BLaER1 treated with 17β-estradiol and CSF1 and Interleukin-3, amounts not matched to agents 10 nM and 100 nM (cell line): ENCODE measurements at regions not wholly inside any gene's neighbourhood (a gene's known extent, or its start where the extent isn't known, plus 50 kb on each side); places are given as distances from the start of the nearest gene placed in this dataset.
"Not testable (repeated sequence)": the region's sequence is repeated elsewhere in the genome, so short reads cannot be mapped to it uniquely, and the experiment has no call there.

ENCODE experiments used
- H3K27ac ChIP-seq, 11 experiments: shearing (Covaris generic); formaldehyde crosslinking; 2 replicates each; pipeline ENCODE4 v1.8.1; 2022
- H3K27me3 ChIP-seq, 11 experiments: shearing (Covaris generic); formaldehyde crosslinking; 2 replicates each; pipeline ENCODE4 v1.8.1; 2022
- H3K36me3 ChIP-seq, 11 experiments: shearing (Covaris generic); formaldehyde crosslinking; 2 replicates each; pipeline ENCODE4 v1.8.1; 2022
- H3K4me1 ChIP-seq, 10 experiments: shearing (Covaris generic); formaldehyde crosslinking; 2 replicates each; pipeline ENCODE4 v1.8.1; 2022
- H3K4me2 ChIP-seq, 11 experiments: shearing (Covaris generic); formaldehyde crosslinking; 2 replicates each; pipeline ENCODE4 v1.8.1; 2022
- H3K4me3 ChIP-seq, 10 experiments: shearing (Covaris generic); formaldehyde crosslinking; 2 replicates each; pipeline ENCODE4 v1.8.1; 2022
- H3K9ac ChIP-seq, 11 experiments: shearing (Covaris generic); formaldehyde crosslinking; 2 replicates each; pipeline ENCODE4 v1.8.1; 2022
- H3K9me3 ChIP-seq, 11 experiments: shearing (Covaris generic); formaldehyde crosslinking; replicated peaks in 1 of 11; 2 replicates each; pipeline ENCODE4 v1.8.1; 2022
- H4K20me1 ChIP-seq, 11 experiments: shearing (Covaris generic); formaldehyde crosslinking; 2 replicates each; pipeline ENCODE4 v1.8.1; 2022
- Cebpa-rat ChIP-seq, 11 experiments: shearing (Covaris generic); IDR thresholded peaks; 2 replicates each; pipeline ENCODE4 v1.8.1; 2022

DNA sequence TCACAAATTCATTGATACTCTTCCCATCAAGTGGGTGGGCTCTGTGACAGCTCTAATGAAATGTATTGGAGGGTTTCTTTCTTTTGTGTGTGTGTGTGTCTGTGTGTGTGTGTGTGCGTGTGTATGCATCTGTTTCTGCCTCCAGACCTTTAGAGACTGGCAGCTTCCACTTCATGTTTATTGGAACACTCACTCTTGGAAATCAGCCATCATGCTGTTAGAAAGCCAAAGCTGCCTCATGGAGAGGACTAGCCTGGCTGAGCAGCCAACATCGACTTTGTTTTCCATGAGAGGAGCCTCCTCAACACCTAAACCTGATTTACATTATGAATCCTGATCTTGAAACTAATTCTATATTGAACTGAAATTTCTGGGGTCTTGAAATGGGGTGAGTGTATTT lies 128.5 kb upstream of the FAM174A start:
- Histone ChIP-seq H3K4me1 (no peaks in the 10 kb centered on the region), H3K27me3 (no peaks in the 10 kb centered on the region), H3K4me2 (no peak overlapping the region), H3K9ac (no peak overlapping the region), H3K27ac (no peak overlapping the region), H4K20me1 (no peaks in the 10 kb centered on the region), H3K9me3 (no peaks in the 10 kb centered on the region), H3K36me3 (no peaks in the 10 kb centered on the region), H3K4me3 (no peak overlapping the region)
- TF ChIP-seq Cebpa-rat (IDR thresholded peaks at IDR 0.05), result no peak

DNA sequence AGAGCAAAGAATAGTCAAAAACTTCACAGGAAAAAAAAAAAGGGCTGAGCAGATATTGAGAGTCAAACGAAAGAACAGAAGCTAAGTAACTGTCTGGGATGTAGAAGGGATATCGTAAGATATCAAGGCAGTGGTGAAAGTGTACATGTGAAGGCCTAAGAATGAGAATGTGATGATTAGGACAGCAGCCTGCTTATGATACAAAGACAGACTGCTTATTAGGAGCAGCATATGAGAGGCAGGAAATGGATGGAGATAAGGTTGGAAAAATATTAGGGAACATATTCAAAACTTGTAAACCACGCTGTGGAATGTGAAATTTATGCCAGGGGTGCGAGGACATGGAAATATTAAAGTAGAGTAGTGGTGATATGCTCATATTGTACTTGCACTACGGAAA lies 133.1 kb upstream of the FAM174A start:
- Histone ChIP-seq H3K27me3 (no peaks in the 10 kb centered on the region), H3K4me1 (peaks cover 0 to 7% (median 0%) of the 10 kb centered on the region in 10 experiments; a peak in 1 of 20 replicates), H3K9ac (no peak overlapping the region), H3K36me3 (no peaks in the 10 kb centered on the region), H3K27ac (no peak overlapping the region), H3K4me3 (no peak overlapping the region), H4K20me1 (no peaks in the 10 kb centered on the region), H3K4me2 (no peak overlapping the region), H3K9me3 (no peaks in the 10 kb centered on the region)
- TF ChIP-seq Cebpa-rat (IDR thresholded peaks at IDR 0.05), result no peak

GRCh38 chr5:100401149-100401548 lies 134.0 kb upstream of the FAM174A start:
- Histone ChIP-seq H3K27ac (no peak overlapping the region), H4K20me1 (no peaks in the 10 kb centered on the region), H3K4me1 (peaks cover 0 to 7% (median 0%) of the 10 kb centered on the region in 10 experiments; a peak in 1 of 20 replicates), H3K36me3 (no peaks in the 10 kb centered on the region), H3K4me2 (no peak overlapping the region), H3K4me3 (no peak overlapping the region), H3K9me3 (no peaks in the 10 kb centered on the region), H3K27me3 (no peaks in the 10 kb centered on the region), H3K9ac (no peak overlapping the region)
- TF ChIP-seq Cebpa-rat (IDR thresholded peaks at IDR 0.05), result no peak

DNA sequence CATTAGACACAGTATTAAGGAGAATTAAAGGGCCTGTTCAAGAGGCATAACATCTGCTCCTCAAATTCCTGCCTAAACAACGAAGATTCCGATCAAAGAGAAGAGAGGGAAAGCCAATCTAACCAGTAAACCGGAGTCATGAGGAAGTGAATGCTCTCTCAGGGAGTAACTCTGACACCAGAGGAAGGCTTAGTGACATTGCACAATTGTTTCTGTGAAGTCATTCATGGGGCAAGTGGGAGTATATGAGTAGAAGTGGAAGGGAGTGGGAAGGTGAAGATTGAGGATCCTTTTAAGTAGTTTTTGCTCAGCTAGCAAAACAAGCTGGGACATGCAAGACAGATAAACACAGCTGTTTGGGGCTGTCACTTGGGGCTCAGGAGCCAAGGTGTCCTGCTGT lies 136.4 kb upstream of the FAM174A start:
- not testable (repeated sequence) for H3K9ac ChIP-seq, H3K36me3 ChIP-seq, H3K27me3 ChIP-seq, H3K4me1 ChIP-seq, H3K9me3 ChIP-seq, H4K20me1 ChIP-seq, H3K4me3 ChIP-seq, H3K27ac ChIP-seq
- 0 out of 22 replicates have a peak, but pooled peaks of 1 of the 11 experiments have one; percentile 11 for TF ChIP-seq Cebpa-rat (IDR thresholded peaks at IDR 0.05)
- 0 out of 22 replicates have a peak overlapping the region, but pooled peaks of 1 of the 11 experiments have one; percentile 26 for H3K4me2 ChIP-seq

GRCh38 chr5:100379254-100379858 lies 155.8 kb upstream of the FAM174A start:
- not testable (repeated sequence) for H3K4me2 ChIP-seq

GRCh38 chr5:100364757-100365478 lies 170.3 kb upstream of the FAM174A start:
- H3K27ac ChIP-seq, H3K27me3 ChIP-seq, H3K4me3 ChIP-seq, H3K9ac ChIP-seq, H3K4me2 ChIP-seq, H3K36me3 ChIP-seq, H3K4me1 ChIP-seq, H4K20me1 ChIP-seq: not testable (repeated sequence)
- peaks cover 4 to 11% (median 7%) of the 10 kb centered on the region in 11 experiments; a peak in 18 of 22 replicates for H3K9me3 ChIP-seq

More at GRCh38 chr5:100379254-100379858, 155.8 kb upstream of the FAM174A start:
- H3K36me3 ChIP-seq, H3K27ac ChIP-seq, H3K4me3 ChIP-seq, H3K9me3 ChIP-seq, H3K9ac ChIP-seq, H3K4me1 ChIP-seq, H4K20me1 ChIP-seq, H3K27me3 ChIP-seq: not testable (repeated sequence)

DNA sequence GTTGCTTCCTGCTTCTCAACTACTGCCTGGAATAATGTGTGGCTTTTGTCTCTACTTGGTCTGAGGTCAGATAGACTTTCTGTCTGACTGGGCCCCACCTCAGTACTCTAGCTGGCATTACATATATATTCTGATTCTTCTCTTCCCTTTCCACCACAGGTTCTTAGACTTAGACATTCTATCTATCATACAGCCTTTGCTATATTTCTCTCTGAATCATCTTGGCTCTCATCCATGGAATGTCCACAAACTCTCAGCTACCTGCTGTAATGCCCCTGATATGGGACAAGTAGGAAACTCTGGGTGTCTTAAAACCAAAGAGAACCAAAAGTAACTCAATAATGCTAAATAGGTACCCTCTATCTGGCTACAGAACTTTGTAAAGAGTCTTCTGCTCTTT lies 170.8 kb upstream of the FAM174A start:
- not testable (repeated sequence) for H3K4me3 ChIP-seq, H3K4me1 ChIP-seq, H3K9ac ChIP-seq, H3K36me3 ChIP-seq, H3K27ac ChIP-seq, H3K9me3 ChIP-seq, H4K20me1 ChIP-seq, H3K27me3 ChIP-seq, H3K4me2 ChIP-seq

- not testable (repeated sequence) for H4K20me1 ChIP-seq, H3K27me3 ChIP-seq, H3K9me3 ChIP-seq, H3K36me3 ChIP-seq, H3K4me1 ChIP-seq, H3K27ac ChIP-seq, H3K9ac ChIP-seq, H3K4me2 ChIP-seq, H3K4me3 ChIP-seq
These were observed 175.2 kb upstream of the FAM174A start for GRCh38 chr5:100359998-100360397.

DNA sequence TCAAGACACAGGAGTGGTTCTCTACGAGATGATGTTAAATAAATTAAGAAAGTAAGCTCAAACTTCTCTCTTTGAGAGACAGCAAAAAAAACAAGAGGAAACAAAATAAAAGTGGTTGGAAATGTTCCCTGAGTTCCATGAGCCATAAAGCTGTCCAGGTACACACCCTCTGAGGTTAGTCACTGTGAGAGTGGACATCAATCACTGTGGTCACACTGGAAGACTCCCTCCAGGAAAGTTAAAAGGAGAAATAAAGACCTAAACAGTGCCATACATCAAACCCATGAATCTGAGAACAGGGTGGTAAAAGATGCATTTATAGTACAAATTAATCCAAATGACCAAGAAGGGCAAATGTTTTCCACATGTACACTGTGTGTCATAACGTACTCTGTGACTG lies 188.9 kb upstream of the FAM174A start:
- H3K27ac ChIP-seq, H3K4me3 ChIP-seq, H3K9ac ChIP-seq, H3K27me3 ChIP-seq, H3K36me3 ChIP-seq, H4K20me1 ChIP-seq, H3K9me3 ChIP-seq, H3K4me2 ChIP-seq, H3K4me1 ChIP-seq: not testable (repeated sequence)

DNA sequence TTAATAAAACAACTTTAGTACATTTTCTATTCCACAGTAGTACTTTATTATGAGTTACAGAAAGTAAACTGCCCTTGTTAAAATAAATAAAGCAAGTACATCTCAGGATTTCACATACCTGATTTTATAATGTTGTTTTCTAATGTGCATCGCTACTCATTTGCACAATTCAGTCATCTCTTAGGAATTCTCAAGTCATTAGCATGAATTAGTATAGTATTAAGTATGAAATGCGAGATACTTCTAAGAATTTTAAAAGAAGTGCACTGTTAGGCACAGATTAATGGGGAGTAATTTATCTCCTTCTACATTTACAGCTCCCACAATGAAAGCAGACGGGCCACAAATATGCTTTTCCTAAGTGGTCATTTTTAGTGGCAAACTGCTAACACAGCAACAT lies 193.7 kb upstream of the FAM174A start:
- not testable (repeated sequence) for H3K4me3 ChIP-seq, H3K4me1 ChIP-seq, H3K9me3 ChIP-seq, H3K9ac ChIP-seq, H3K4me2 ChIP-seq, H3K27me3 ChIP-seq, H3K27ac ChIP-seq, H4K20me1 ChIP-seq, H3K36me3 ChIP-seq
